ENCODE measurements at regions not wholly inside any gene's neighbourhood (a gene's known extent, or its start where the extent isn't known, plus 50 kb on each side); places are given as distances from the start of the nearest gene placed in this dataset.

- Mint-ChIP-seq H3K4me1 (no peaks in the 10 kb centered on the region), H3K27me3 (no peaks in the 10 kb centered on the region), H3K9me3 (peaks cover 0 to 14% (median 9%) of the 10 kb centered on the region in 3 donors), H3K4me3 (no peak overlapping the region), H3K27ac (no peak overlapping the region), H3K36me3 (no peaks in the 10 kb centered on the region)
- DNase-seq (no peak), ATAC-seq (replicated peaks in 1 of 4) (no peak)
- Histone ChIP-seq H3K4me3 (ENCODE audit: control insufficient read depth in 1 of 2, extremely low read depth in 1 of 2, low read length in 1 of 2) (no peak overlapping the region), H3K9me3 (no peaks in the 10 kb centered on the region), H3K4me1 (ENCODE audit: control insufficient read depth in 1 of 2, extremely low read depth in 1 of 2, insufficient read depth in 2 of 2, low read length in 2 of 2) (no peaks in the 10 kb centered on the region), H3K27me3 (replicated peaks in 1 of 2; ENCODE audit: control insufficient read depth in 2 of 2, extremely low read depth in 1 of 2, insufficient read depth in 2 of 2, low read length in 1 of 2) (no peaks in the 10 kb centered on the region), H3K27ac (ENCODE audit: low read length) (no peak overlapping the region), H3K36me3 (ENCODE audit: control insufficient read depth in 2 of 2, extremely low read depth in 1 of 2, insufficient read depth in 1 of 2, low read length in 1 of 2) (no peaks in the 10 kb centered on the region)
- 75% methylated on average over 3 of the region's 9 CpGs for whole genome bisulfite sequencing (ENCODE audit: insufficient coverage)
- ChIA-PET CTCF (interaction anchor here in 1 of 2 donors (0.7 kb wide), 1 partner anchor 477 kb away, joined by 4 read pairs; no protein-coding TSS in a partner anchor), POLR2A (no interaction called here)
Observed at GRCh38 chr3:182180654-182181385, 469.1 kb downstream of the SOX2 start.

GRCh38 chr3:182182531-182182968 lies 470.8 kb downstream of the SOX2 start:
- Mint-ChIP-seq H3K9me3 (peaks cover 4 to 17% (median 6%) of the 10 kb centered on the region in 3 donors), H3K27me3 (no peaks in the 10 kb centered on the region), H3K4me3 (no peak overlapping the region), H3K4me1 (no peaks in the 10 kb centered on the region), H3K36me3 (no peaks in the 10 kb centered on the region), H3K27ac (no peak overlapping the region)
- Histone ChIP-seq H3K36me3 (ENCODE audit: control insufficient read depth in 2 of 2, extremely low read depth in 1 of 2, insufficient read depth in 1 of 2, low read length in 1 of 2) (no peaks in the 10 kb centered on the region), H3K4me1 (ENCODE audit: control insufficient read depth in 1 of 2, extremely low read depth in 1 of 2, insufficient read depth in 2 of 2, low read length in 2 of 2) (no peaks in the 10 kb centered on the region), H3K4me3 (ENCODE audit: control insufficient read depth in 1 of 2, extremely low read depth in 1 of 2, low read length in 1 of 2) (no peak overlapping the region), H3K9me3 (no peaks in the 10 kb centered on the region), H3K27ac (ENCODE audit: low read length) (no peak overlapping the region), H3K27me3 (replicated peaks in 1 of 2; ENCODE audit: control insufficient read depth in 2 of 2, extremely low read depth in 1 of 2, insufficient read depth in 2 of 2, low read length in 1 of 2) (no peaks in the 10 kb centered on the region)
- CTCF ChIA-PET = no interaction called here
- ATAC-seq (replicated peaks in 1 of 4) (no peak), DNase-seq (no peak)
- no CpG with 5 or more reads among the region's 5 CpGs for WGBS (ENCODE audit: insufficient coverage)
- POLR2A ChIA-PET = no interaction called here

- no peaks in the 10 kb centered on the region for H3K27me3 ChIP-seq (replicated peaks in 1 of 2; ENCODE audit: control insufficient read depth in 2 of 2, extremely low read depth in 1 of 2, insufficient read depth in 2 of 2, low read length in 1 of 2)
- H3K4me1 ChIP-seq (ENCODE audit: control insufficient read depth in 1 of 2, extremely low read depth in 1 of 2, insufficient read depth in 2 of 2, low read length in 2 of 2) = no peaks in the 10 kb centered on the region
- H3K4me3 ChIP-seq (ENCODE audit: control insufficient read depth in 1 of 2, extremely low read depth in 1 of 2, low read length in 1 of 2) = no peak overlapping the region
- no peaks in the 10 kb centered on the region for H3K4me1 Mint-ChIP-seq
- H3K27me3 Mint-ChIP-seq = no peaks in the 10 kb centered on the region
- H3K36me3 ChIP-seq (ENCODE audit: control insufficient read depth in 2 of 2, extremely low read depth in 1 of 2, insufficient read depth in 1 of 2, low read length in 1 of 2) = no peaks in the 10 kb centered on the region
- peaks cover 4 to 18% (median 9%) of the 10 kb centered on the region in 3 donors for H3K9me3 Mint-ChIP-seq
- CTCF ChIA-PET = no interaction called here
- 66% methylated on average over 3 of the region's 6 CpGs for WGBS (ENCODE audit: insufficient coverage)
- POLR2A ChIA-PET = no interaction called here
- H3K9me3 ChIP-seq = no peaks in the 10 kb centered on the region
- ATAC-seq (replicated peaks in 1 of 4) = no peak
- H3K36me3 Mint-ChIP-seq = no peaks in the 10 kb centered on the region
- H3K27ac ChIP-seq (ENCODE audit: low read length) = no peak overlapping the region
- no peak overlapping the region for H3K4me3 Mint-ChIP-seq
- no peak overlapping the region for H3K27ac Mint-ChIP-seq
- no peak for DNase-seq
Observed at GRCh38 chr3:182183716-182184430, 472.1 kb downstream of the SOX2 start.

GRCh38 chr3:182185313-182185712 lies 473.6 kb downstream of the SOX2 start:
- H3K4me1 ChIP-seq (ENCODE audit: control insufficient read depth in 1 of 2, extremely low read depth in 1 of 2, insufficient read depth in 2 of 2, low read length in 2 of 2) = no peaks in the 10 kb centered on the region
- H3K27ac ChIP-seq (ENCODE audit: low read length) = no peak overlapping the region
- POLR2A ChIA-PET = no interaction called here
- no peak overlapping the region for H3K4me3 Mint-ChIP-seq
- ATAC-seq (replicated peaks in 1 of 4) (no peak), DNase-seq (no peak)
- peaks cover 4 to 18% (median 9%) of the 10 kb centered on the region in 3 donors for H3K9me3 Mint-ChIP-seq
- CTCF ChIA-PET = interaction anchor here in 1 of 2 donors (0.8 kb wide), 1 partner anchor 16 kb away, joined by 3 read pairs; no protein-coding TSS in a partner anchor
- H3K27me3 ChIP-seq (replicated peaks in 1 of 2; ENCODE audit: control insufficient read depth in 2 of 2, extremely low read depth in 1 of 2, insufficient read depth in 2 of 2, low read length in 1 of 2) = no peaks in the 10 kb centered on the region
- no peaks in the 10 kb centered on the region for H3K36me3 Mint-ChIP-seq
- H3K4me1 Mint-ChIP-seq = no peaks in the 10 kb centered on the region
- no peaks in the 10 kb centered on the region for H3K9me3 ChIP-seq
- no peaks in the 10 kb centered on the region for H3K27me3 Mint-ChIP-seq
- WGBS (ENCODE audit: insufficient coverage) = no CpG with 5 or more reads among the region's 1 CpG
- H3K36me3 ChIP-seq (ENCODE audit: control insufficient read depth in 2 of 2, extremely low read depth in 1 of 2, insufficient read depth in 1 of 2, low read length in 1 of 2) = no peaks in the 10 kb centered on the region
- no peak overlapping the region for H3K27ac Mint-ChIP-seq
- no peak overlapping the region for H3K4me3 ChIP-seq (ENCODE audit: control insufficient read depth in 1 of 2, extremely low read depth in 1 of 2, low read length in 1 of 2)

- Mint-ChIP-seq H3K9me3 (peaks cover 4 to 8% (median 7%) of the 10 kb centered on the region in 3 donors), H3K4me1 (no peaks in the 10 kb centered on the region), H3K27me3 (no peaks in the 10 kb centered on the region), H3K4me3 (no peak overlapping the region), H3K27ac (no peak overlapping the region), H3K36me3 (no peaks in the 10 kb centered on the region)
- ChIA-PET CTCF (no interaction called here), POLR2A (no interaction called here)
- H3K36me3 ChIP-seq (ENCODE audit: control insufficient read depth in 2 of 2, extremely low read depth in 1 of 2, insufficient read depth in 1 of 2, low read length in 1 of 2) = no peaks in the 10 kb centered on the region
- no CpG with 5 or more reads among the region's 2 CpGs for WGBS (ENCODE audit: insufficient coverage)
- ATAC-seq (replicated peaks in 1 of 4) (no peak), DNase-seq (no peak)
- H3K27ac ChIP-seq (ENCODE audit: low read length) = no peak overlapping the region
- H3K4me3 ChIP-seq (ENCODE audit: control insufficient read depth in 1 of 2, extremely low read depth in 1 of 2, low read length in 1 of 2) = no peak overlapping the region
- no peaks in the 10 kb centered on the region for H3K27me3 ChIP-seq (replicated peaks in 1 of 2; ENCODE audit: control insufficient read depth in 2 of 2, extremely low read depth in 1 of 2, insufficient read depth in 2 of 2, low read length in 1 of 2)
- no peaks in the 10 kb centered on the region for H3K9me3 ChIP-seq
- H3K4me1 ChIP-seq (ENCODE audit: control insufficient read depth in 1 of 2, extremely low read depth in 1 of 2, insufficient read depth in 2 of 2, low read length in 2 of 2) = no peaks in the 10 kb centered on the region
Observed at GRCh38 chr3:182190056-182190455, 478.3 kb downstream of the SOX2 start.

GRCh38 chr3:182198345-182198744 lies 486.6 kb downstream of the SOX2 start:
- H3K27me3 ChIP-seq (replicated peaks in 1 of 2; ENCODE audit: control insufficient read depth in 2 of 2, extremely low read depth in 1 of 2, insufficient read depth in 2 of 2, low read length in 1 of 2) = no peaks in the 10 kb centered on the region
- no peaks in the 10 kb centered on the region for H3K9me3 ChIP-seq
- H3K27ac ChIP-seq (ENCODE audit: low read length) = no peak overlapping the region

More at GRCh38 chr3:182198345-182198744, 486.6 kb downstream of the SOX2 start:
- WGBS (ENCODE audit: insufficient coverage) = no CpG with 5 or more reads among the region's 1 CpG
- POLR2A ChIA-PET = no interaction called here
- Mint-ChIP-seq H3K27ac (no peak overlapping the region), H3K27me3 (no peaks in the 10 kb centered on the region), H3K4me3 (no peak overlapping the region), H3K9me3 (peaks cover 0 to 7% (median 1%) of the 10 kb centered on the region in 3 donors), H3K4me1 (no peaks in the 10 kb centered on the region), H3K36me3 (no peaks in the 10 kb centered on the region)
- ATAC-seq (replicated peaks in 1 of 4) (no peak), DNase-seq (no peak)
- CTCF ChIA-PET = no interaction called here
- H3K36me3 ChIP-seq (ENCODE audit: control insufficient read depth in 2 of 2, extremely low read depth in 1 of 2, insufficient read depth in 1 of 2, low read length in 1 of 2) = no peaks in the 10 kb centered on the region
- H3K4me3 ChIP-seq (ENCODE audit: control insufficient read depth in 1 of 2, extremely low read depth in 1 of 2, low read length in 1 of 2) = no peak overlapping the region
- no peaks in the 10 kb centered on the region for H3K4me1 ChIP-seq (ENCODE audit: control insufficient read depth in 1 of 2, extremely low read depth in 1 of 2, insufficient read depth in 2 of 2, low read length in 2 of 2)
